ENCODE measurements at regions not wholly inside any gene's neighbourhood (a gene's known extent, or its start where the extent isn't known, plus 50 kb on each side); places are given as distances from the start of the nearest gene placed in this dataset.

DNA sequence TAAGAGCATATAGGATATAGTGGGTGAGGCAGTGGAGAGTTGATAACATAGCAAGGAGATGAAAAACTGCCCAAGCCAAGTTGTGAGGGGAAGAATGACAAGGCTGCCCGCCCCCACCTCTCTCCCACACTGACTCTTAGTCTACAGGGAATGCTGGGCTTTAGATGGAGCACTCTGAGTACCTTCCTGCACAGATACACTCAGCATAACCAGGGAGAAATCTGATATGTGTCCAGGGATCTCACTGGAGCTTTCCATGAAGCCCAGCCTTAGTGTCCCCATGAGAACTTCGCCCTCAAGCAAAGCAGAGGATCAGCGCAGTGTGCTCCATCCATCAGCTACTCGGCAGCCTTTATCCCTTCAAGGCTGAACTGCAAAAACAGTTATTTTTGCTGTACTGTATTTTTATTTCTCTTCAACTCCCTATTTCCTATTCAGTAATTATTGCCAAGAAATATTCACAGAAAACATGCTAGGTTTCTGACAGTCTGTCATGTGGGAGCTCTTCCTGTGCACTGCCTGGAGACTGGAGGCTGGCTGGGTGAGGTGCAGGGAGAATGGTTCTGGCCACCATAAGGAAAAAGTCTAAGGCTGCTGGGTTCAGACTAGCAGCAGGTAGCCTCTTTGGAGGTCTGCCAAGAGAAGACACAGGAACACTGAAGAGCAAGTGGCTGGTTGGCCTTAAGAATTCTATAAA lies 475.2 kb upstream of the PPP2R3A start:
- no peak for DNase-seq

DNA sequence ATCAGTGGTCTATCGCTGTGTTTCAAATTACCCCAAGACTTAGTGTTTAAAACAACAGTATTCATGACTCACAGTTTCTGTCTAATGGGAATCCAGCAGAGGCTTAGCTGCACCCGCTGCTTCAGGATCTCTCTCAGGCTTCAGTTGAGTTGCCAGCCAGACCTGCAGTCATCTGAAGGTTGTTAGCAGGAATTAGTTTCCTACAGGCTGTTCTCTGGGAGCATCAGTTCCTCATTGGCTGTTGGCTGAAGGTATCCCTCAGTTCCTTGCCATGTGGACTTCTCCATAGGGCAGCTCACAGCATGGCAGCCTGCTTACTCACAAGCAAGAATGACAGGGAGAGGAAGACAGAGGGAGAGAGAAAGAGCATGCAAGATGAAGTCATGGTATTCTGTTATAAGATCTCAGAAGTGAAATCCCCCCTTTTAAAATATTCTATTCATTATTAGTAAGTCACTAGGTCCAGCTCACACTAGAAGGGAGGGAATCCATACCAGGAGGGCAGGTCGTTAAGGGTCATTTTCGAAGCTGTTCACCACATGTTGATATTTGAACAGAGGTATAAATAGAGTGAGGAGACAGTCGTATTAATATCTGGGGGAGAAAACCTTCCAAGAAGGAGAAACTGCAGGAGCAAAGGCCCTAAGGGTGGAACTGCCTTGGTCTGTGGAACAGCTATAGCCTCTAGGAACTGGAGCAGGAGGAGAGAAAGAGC lies 473.9 kb upstream of the PPP2R3A start:
- no peak for DNase-seq

- DNase-seq = no peak
These were observed 469.6 kb upstream of the PPP2R3A start for GRCh38 chr3:135495891-135496290.

GRCh38 chr3:135497979-135498378 lies 467.5 kb upstream of the PPP2R3A start:
- no peak for DNase-seq

- DNase-seq = no peak
These were observed 466.1 kb upstream of the PPP2R3A start for GRCh38 chr3:135499426-135499825.

GRCh38 chr3:135500034-135500433 lies 465.5 kb upstream of the PPP2R3A start:
- no peak for DNase-seq

GRCh38 chr3:135503065-135503759 lies 462.3 kb upstream of the PPP2R3A start:
- DNase-seq = no peak

- DNase-seq = no peak
These were observed 461.5 kb upstream of the PPP2R3A start for GRCh38 chr3:135503760-135504686.

DNA sequence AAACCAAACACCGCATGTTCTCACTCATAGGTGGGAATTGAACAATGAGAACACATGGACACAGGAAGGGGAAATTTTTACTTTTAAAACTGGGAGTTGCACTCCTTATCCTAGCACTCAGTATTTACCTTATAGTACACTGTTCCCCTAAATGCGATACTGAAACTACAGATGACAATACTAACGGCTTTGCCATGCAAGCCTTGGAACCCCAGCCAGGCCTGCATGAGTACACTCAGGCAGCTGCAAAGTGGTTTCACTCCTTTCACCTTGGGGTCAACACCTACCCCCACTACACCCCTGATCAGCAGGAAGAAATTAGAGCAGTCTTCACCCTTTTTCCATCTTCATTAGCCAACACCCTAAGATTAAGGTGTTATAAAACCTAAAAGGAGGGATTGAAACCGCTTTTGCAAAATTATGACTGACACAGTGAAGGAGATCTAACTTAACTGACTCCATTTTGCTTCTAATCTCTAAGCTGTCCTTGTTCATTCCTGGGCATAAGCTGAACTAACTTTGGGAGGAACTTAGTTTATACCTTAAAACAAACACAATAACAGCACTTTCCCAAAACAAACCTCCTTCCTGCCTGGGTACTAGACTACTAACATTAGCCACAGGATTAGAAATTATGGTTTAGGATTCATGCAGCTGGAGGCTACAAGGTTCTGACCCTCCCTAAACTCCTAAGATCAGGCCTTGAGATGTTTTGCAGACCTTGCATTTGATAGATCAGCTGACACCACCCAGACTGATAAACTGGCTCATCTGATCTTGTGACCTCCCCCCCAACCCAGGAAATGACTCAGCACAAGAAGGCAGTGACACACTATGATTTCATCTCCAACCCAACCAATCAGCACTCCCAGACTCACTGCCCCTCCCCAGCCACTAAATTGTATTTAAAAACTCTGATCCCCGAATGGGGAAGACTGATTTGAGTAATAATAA lies 452.1 kb upstream of the PPP2R3A start:
- no peak for DNase-seq

DNA sequence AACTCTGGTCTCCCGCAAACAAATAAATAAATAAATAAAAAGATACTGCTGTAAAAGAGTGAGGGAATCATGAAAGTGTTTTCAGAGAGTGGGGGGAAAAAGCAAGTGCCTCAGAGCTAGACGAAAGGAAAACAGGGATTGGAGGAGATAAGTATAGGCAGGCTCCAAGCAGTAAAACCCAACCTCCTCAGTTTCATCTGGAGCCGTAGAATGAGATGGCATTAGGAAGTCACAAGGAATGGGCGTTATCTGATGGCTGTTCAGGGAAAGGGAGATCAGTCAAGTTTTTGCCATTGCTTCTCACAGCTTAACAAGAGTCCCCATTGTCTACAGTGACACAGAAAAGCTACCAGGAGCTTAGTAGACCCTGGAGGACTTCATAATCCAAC lies 451.5 kb upstream of the PPP2R3A start:
- DNase-seq = no peak

- DNase-seq = no peak
These were observed 449.4 kb upstream of the PPP2R3A start for GRCh38 chr3:135516143-135516542.

- no peak for DNase-seq
These were observed 437.0 kb upstream of the PPP2R3A start for GRCh38 chr3:135528413-135529015.

GRCh38 chr3:135532021-135532420 lies 433.5 kb upstream of the PPP2R3A start:
- no peak for DNase-seq

GRCh38 chr3:135538123-135538522 lies 427.4 kb upstream of the PPP2R3A start:
- DNase-seq = no peak

- no peak for DNase-seq
These were observed 426.2 kb upstream of the PPP2R3A start for GRCh38 chr3:135539351-135539750.

DNA sequence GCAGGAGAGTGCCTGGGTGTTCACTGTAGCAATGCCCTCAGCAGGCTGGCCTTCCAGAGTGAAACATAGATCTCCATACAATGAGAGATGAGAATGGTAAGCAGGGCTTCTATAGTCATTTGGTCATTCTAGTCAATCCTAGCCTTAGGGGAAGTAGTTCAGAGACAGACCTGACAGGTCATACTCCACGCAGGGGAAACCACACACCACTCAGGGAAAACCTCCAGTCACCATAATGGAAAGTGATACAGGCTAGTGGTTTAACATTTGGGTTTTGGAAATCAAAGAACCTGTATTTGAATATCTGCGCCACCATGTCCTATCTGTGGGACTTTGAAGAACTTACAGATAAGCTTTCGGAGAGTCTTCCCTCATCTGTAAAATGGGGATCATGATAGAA lies 425.7 kb upstream of the PPP2R3A start:
- no peak for DNase-seq

- DNase-seq = no peak
These were observed 415.5 kb upstream of the PPP2R3A start for GRCh38 chr3:135549928-135550494.

- no peak for DNase-seq
These were observed 409.4 kb upstream of the PPP2R3A start for GRCh38 chr3:135556174-135556573.

DNA sequence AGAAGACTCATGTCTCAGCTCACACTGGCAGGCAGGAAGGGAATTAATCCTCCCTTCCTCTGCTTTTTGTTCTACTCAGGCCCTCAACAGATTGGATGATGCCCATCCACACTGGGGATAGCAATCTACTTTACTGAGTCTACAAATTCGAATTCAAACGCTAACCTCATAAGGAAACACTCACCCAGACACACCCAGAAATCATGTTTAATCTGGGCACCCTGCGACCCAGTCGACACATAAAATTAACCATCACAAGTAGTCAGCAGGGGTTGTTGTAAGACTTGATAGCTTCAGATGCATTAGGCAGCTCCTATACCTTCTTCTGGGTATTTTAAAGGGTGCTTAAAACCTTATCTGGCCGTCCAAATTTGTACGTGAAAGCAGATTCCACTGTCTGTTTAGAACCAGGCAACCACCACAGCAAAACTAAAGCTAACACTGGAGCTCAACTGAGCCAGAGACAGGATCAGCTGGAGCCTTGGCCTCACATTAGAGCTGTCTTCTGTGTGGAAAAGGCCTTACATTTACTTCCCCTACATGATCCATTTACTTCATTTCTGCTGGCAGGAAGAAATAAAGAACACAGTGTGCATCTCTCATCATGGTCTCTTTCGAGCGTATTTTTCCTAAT lies 407.3 kb upstream of the PPP2R3A start:
- no peak for DNase-seq

DNA sequence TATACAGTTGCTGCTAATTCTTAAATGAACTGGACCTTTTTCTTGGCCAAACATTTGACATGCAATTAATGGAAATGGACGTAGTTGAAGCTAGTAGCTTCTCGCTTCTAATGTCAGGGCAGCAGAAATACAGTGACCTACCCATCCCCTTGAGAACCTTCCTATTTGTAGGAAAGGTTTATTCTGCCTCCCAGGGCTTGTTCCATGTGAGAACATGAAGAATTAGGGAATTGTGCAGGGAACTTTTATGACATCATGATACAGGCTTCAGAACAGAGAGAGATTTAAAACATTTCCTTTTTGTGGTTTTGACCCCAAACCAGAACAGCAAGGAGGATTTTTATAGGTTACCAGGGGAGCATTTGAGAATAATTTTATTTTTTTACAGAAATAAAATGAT lies 406.6 kb upstream of the PPP2R3A start:
- no peak for DNase-seq
